Endothelial cell of umbilical vein (primary cell): ENCODE measurements at regions not wholly inside any gene's neighbourhood (a gene's known extent, or its start where the extent isn't known, plus 50 kb on each side); places are given as distances from the start of the nearest gene placed in this dataset.

Experiments used
- BruUV-seq: library from RNA; stranded (reverse); fragments of 400-500 nt; replicated peaks from 2 replicates; lab custom pipeline; 2021; lab: Mats Ljungman, UMichigan
- CTCF ChIA-PET: fragments of 300-600, 350-600 bp; sonication (Branson Sonifier 250); formaldehyde crosslinking; loops from one replicate; lab custom pipeline; 2021; ENCODE audit warnings: antibody characterized with exemption, inconsistent platforms; lab: Charles Lee
- POLR2A ChIA-PET: fragments of 300-600, 350-600 bp; sonication (Branson Sonifier 250); formaldehyde crosslinking; loops from one replicate; lab custom pipeline; 2021; ENCODE audit warnings: antibody characterized with exemption, inconsistent platforms; lab: Charles Lee
- DNase-seq: peaks from one replicate; pipeline ENCODE4 v3.0.0-alpha.2; 2011; ENCODE audit warnings: low read depth, low spot score
- FAIRE-seq: peaks from 2 replicates; lab custom pipeline; 2011; peaks lifted over from hg19 to GRCh38; lab: Jason Lieb, UNC
- H2AFZ ChIP-seq: 2 replicates; pipeline ENCODE4 v1.6.0; 2012; ENCODE audit warnings: low read depth, low read length, control low read depth, inconsistent platforms
- H3K27ac ChIP-seq: 2 replicates; pipeline ENCODE4 v1.5.1; 2011; ENCODE audit warnings: low read depth, mild to moderate bottlenecking, control low read depth, low read length, moderate library complexity; ENCODE audit not compliant: insufficient read depth
- H3K27me3 ChIP-seq, 2 experiments: 2 replicates each; pipeline versions ENCODE4 v1.6.0 to v1.6.1; 2011; ENCODE audit warnings: low read length in 2 of 2, mixed read lengths in 1 of 2; ENCODE audit not compliant: control insufficient read depth in 2 of 2, insufficient read depth in 2 of 2
- H3K36me3 ChIP-seq, 2 experiments: 2 replicates in 1 of 2; 3 replicates in 1 of 2; pipeline ENCODE4 v1.5.1; 2011; ENCODE audit warnings: low read length in 2 of 2, mild to moderate bottlenecking in 1 of 2, moderate library complexity in 1 of 2; ENCODE audit not compliant: control insufficient read depth in 2 of 2, insufficient read depth in 2 of 2; ENCODE audit errors: extremely low read depth in 1 of 2
- H3K4me1 ChIP-seq: 3 replicates; pipeline ENCODE4 v1.5.1; 2011; ENCODE audit warnings: mild to moderate bottlenecking, low read length; ENCODE audit not compliant: control insufficient read depth, insufficient read depth; ENCODE audit errors: extremely low read depth
- H3K4me2 ChIP-seq: 2 replicates; pipeline ENCODE4 v1.6.1; 2011; ENCODE audit warnings: low read length, control low read depth, mixed read lengths; ENCODE audit not compliant: insufficient read depth
- H3K4me3 ChIP-seq, 3 experiments: fragments of 200-600 bp in 1 of 3; sonication (generic), shearing (Covaris generic) in 1 of 3; replicated peaks in 1 of 3; 2 replicates each; pipeline ENCODE4 v1.5.1; 2011 to 2016; ENCODE audit warnings: control low read depth in 3 of 3, low read length in 3 of 3, mild to moderate bottlenecking in 2 of 3, inconsistent platforms in 1 of 3, low read depth in 1 of 3, moderate library complexity in 1 of 3; ENCODE audit not compliant: insufficient read depth in 1 of 3
- H3K79me2 ChIP-seq: 2 replicates; pipeline ENCODE4 v1.6.0; 2012; ENCODE audit warnings: low read length, inconsistent platforms; ENCODE audit not compliant: control insufficient read depth, insufficient read depth
- H3K9ac ChIP-seq: replicated peaks from 2 replicates; pipeline ENCODE3; 2011; ENCODE audit warnings: low read length, control low read depth; ENCODE audit not compliant: insufficient read depth; ENCODE audit errors: extremely low read depth
- H3K9me1 ChIP-seq: replicated peaks from 3 replicates; pipeline ENCODE4 v1.6.0; 2011; ENCODE audit warnings: mild to moderate bottlenecking, low read length; ENCODE audit not compliant: control insufficient read depth, insufficient read depth; ENCODE audit errors: extremely low read depth
- H3K9me3 ChIP-seq: replicated peaks from 2 replicates; pipeline ENCODE4 v1.5.1; 2012; ENCODE audit warnings: low read length, inconsistent platforms; ENCODE audit not compliant: control insufficient read depth, insufficient read depth
- H4K20me1 ChIP-seq: replicated peaks from 2 replicates; pipeline ENCODE3; 2011; ENCODE audit warnings: mild to moderate bottlenecking, low read length; ENCODE audit not compliant: control insufficient read depth, insufficient read depth; ENCODE audit errors: extremely low read depth
- EZH2 ChIP-seq: IDR thresholded peaks from 2 replicates; pipeline ENCODE4 v1.6.1; 2012; ENCODE audit warnings: borderline replicate concordance, low read depth, mild to moderate bottlenecking, moderate library complexity, low read length, inconsistent platforms; ENCODE audit not compliant: severe bottlenecking
- FOS ChIP-seq: IDR thresholded peaks from 2 replicates; pipeline ENCODE4 v1.6.1; 2011; ENCODE audit warnings: mild to moderate bottlenecking, low read length, moderate library complexity, borderline replicate concordance; ENCODE audit not compliant: insufficient read depth
- GATA2 ChIP-seq: IDR thresholded peaks from 2 replicates; pipeline ENCODE4 v1.7.0; 2011; ENCODE audit warnings: low read depth, mild to moderate bottlenecking, moderate library complexity, mixed read lengths, low read length; ENCODE audit not compliant: insufficient read length, insufficient read depth
- JUN ChIP-seq: IDR thresholded peaks from 2 replicates; pipeline ENCODE4 v1.6.1; 2011; ENCODE audit warnings: borderline replicate concordance, low read depth; ENCODE audit not compliant: insufficient read length, insufficient read depth
- MYC ChIP-seq: IDR thresholded peaks from one replicate; pipeline ENCODE4 v1.6.1; 2011; ENCODE audit warnings: mild to moderate bottlenecking, low read depth, low read length
- POLR2A ChIP-seq: IDR thresholded peaks from 2 replicates; pipeline ENCODE4 v1.6.1; 2012; ENCODE audit warnings: low read depth, mild to moderate bottlenecking, control low read depth, low read length
- POLR2AphosphoS5 ChIP-seq: IDR thresholded peaks from 2 replicates; pipeline ENCODE4 v1.6.1; 2012; ENCODE audit warnings: low read depth, mild to moderate bottlenecking, control low read depth, low read length, moderate library complexity; ENCODE audit not compliant: insufficient read depth
- dilution Hi-C: fragments of 300-500 bp; cut with MboI; formaldehyde crosslinking; loops from one replicate; pipeline ENCODE4 v1.15.0; 2019; ENCODE audit warnings: low sequenced_read_pairs; ENCODE audit not compliant: extremely low pct_ligation_motif_present
- intact Hi-C: fragments of 100-400 bp; cut with micrococcal nuclease; formaldehyde crosslinking; loops from one replicate; pipeline ENCODE4 v1.10.0; 2022
- TF ChIP-seq, protein P1 (sequence below): IDR thresholded peaks from 2 replicates; pipeline ENCODE4 v1.6.1; 2011; ENCODE audit not compliant: insufficient read depth, insufficient read length
- TF ChIP-seq, protein P2 (sequence below), 2 donors: IDR thresholded peaks; 1 replicate in 1 of 2; 2 replicates in 1 of 2; pipeline ENCODE4 v1.5.1; 2011; ENCODE audit warnings: low read length in 2 of 2, mild to moderate bottlenecking in 2 of 2, moderate library complexity in 2 of 2, control low read depth in 1 of 2, inconsistent platforms in 1 of 2, low read depth in 1 of 2; ENCODE audit not compliant: insufficient read depth in 1 of 2; ENCODE audit errors: extremely low read depth in 1 of 2

DNA sequence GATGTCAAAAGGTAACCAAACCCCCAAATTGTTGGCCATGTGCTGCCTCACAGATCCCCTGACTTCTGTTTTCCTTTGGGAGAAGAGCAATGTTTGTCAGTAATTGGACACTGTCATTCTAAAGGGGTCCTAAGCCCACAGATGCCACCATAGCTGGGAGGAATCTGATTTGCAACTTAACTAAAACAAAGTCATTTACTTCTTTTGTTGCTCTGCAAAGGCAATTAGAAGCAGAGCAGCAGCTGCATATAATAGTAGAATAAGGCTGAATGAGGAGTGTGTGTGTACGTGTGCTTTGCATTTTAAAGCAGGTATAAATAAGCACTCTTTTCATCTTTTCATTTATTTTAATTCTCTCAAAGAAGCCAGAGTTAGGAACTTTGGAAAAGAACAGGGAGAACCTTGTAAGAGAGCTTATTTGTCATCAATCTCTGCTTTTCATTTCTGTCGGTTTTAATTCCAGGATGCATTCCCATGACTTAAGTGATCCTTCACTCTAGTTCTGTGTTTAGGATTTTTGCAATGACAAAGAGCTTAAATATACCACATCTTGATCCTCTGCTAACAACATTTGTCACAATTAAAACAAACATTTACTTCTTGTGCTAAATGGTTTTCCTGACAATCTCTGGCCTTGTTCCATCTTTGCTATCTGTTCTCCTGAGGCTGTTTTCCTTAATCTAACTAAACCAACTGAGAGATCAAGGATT lies 530.2 kb upstream of the CBLB start:
- TF ChIP-seq, protein P1, sequence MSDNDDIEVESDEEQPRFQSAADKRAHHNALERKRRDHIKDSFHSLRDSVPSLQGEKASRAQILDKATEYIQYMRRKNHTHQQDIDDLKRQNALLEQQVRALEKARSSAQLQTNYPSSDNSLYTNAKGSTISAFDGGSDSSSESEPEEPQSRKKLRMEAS: no peak
- TF ChIP-seq, protein P2, sequence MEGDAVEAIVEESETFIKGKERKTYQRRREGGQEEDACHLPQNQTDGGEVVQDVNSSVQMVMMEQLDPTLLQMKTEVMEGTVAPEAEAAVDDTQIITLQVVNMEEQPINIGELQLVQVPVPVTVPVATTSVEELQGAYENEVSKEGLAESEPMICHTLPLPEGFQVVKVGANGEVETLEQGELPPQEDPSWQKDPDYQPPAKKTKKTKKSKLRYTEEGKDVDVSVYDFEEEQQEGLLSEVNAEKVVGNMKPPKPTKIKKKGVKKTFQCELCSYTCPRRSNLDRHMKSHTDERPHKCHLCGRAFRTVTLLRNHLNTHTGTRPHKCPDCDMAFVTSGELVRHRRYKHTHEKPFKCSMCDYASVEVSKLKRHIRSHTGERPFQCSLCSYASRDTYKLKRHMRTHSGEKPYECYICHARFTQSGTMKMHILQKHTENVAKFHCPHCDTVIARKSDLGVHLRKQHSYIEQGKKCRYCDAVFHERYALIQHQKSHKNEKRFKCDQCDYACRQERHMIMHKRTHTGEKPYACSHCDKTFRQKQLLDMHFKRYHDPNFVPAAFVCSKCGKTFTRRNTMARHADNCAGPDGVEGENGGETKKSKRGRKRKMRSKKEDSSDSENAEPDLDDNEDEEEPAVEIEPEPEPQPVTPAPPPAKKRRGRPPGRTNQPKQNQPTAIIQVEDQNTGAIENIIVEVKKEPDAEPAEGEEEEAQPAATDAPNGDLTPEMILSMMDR (IDR thresholded peaks at IDR 0.05; ENCODE audit: extremely low read depth in 1 of 2, insufficient read depth in 1 of 2, low read depth in 1 of 2, low read length in 2 of 2): no peak
- TF ChIP-seq FOS (no peak), POLR2A (no peak), EZH2 (no peak), POLR2AphosphoS5 (no peak), GATA2 (no peak), MYC (no peak), JUN (no peak)
- FAIRE-seq (no peak), DNase-seq (no peak)
- Histone ChIP-seq H3K9me3 (no peaks in the 10 kb centered on the region), H3K4me1 (no peaks in the 10 kb centered on the region), H3K9me1 (no peaks in the 10 kb centered on the region), H3K27ac (no peak overlapping the region), H3K27me3 (no peaks in the 10 kb centered on the region), H3K36me3 (no peaks in the 10 kb centered on the region), H3K4me2 (no peak overlapping the region), H3K4me3 (no peak overlapping the region), H3K79me2 (no peaks in the 10 kb centered on the region), H3K9ac (no peak overlapping the region), H2AFZ (no peak overlapping the region), H4K20me1 (no peaks in the 10 kb centered on the region)
- ChIA-PET CTCF (no interaction called here), POLR2A (no interaction called here)
- intact Hi-C loops: no loop called here
- dilution Hi-C loops: no loop called here
- no TSS peak for BruUV-seq
